Endothelial cell (in vitro differentiated cells): ENCODE measurements at regions not wholly inside any gene's neighbourhood (a gene's known extent, or its start where the extent isn't known, plus 50 kb on each side); places are given as distances from the start of the nearest gene placed in this dataset.

Experiments used
- DNase-seq: peaks from one replicate; pipeline ENCODE4 v3.0.0; 2021; ENCODE audit warnings: low spot score
- H3K27ac Mint-ChIP-seq: one replicate; pipeline ENCODE4 v1.8.0; 2021; ENCODE audit warnings: mixed read lengths, inconsistent platforms; ENCODE audit not compliant: unreplicated experiment
- H3K27me3 Mint-ChIP-seq: one replicate; pipeline ENCODE4 v1.8.0; 2021; ENCODE audit warnings: mild to moderate bottlenecking, moderate library complexity, mixed read lengths, inconsistent platforms; ENCODE audit not compliant: unreplicated experiment
- H3K36me3 Mint-ChIP-seq: one replicate; pipeline ENCODE4 v1.8.0; 2021; ENCODE audit warnings: mild to moderate bottlenecking, low read depth, mixed read lengths, inconsistent platforms; ENCODE audit not compliant: unreplicated experiment
- H3K4me1 Mint-ChIP-seq: one replicate; pipeline ENCODE4 v1.8.0; 2021; ENCODE audit warnings: mild to moderate bottlenecking, mixed read lengths, inconsistent platforms; ENCODE audit not compliant: unreplicated experiment
- H3K4me3 Mint-ChIP-seq: one replicate; pipeline ENCODE4 v1.8.0; 2021; ENCODE audit warnings: mild to moderate bottlenecking, mixed read lengths, inconsistent platforms; ENCODE audit not compliant: unreplicated experiment
- H3K9me3 Mint-ChIP-seq: one replicate; pipeline ENCODE4 v1.8.0; 2021; ENCODE audit warnings: mixed read lengths, inconsistent platforms; ENCODE audit not compliant: unreplicated experiment
- CTCF ChIP-seq: fragments of 200-600 bp; sonication (generic); IDR thresholded peaks from one replicate; pipeline ENCODE4 v1.5.0; 2021; ENCODE audit warnings: antibody characterized with exemption; ENCODE audit not compliant: unreplicated experiment

- no peaks in the 10 kb centered on the region for H3K36me3 Mint-ChIP-seq
- no peak overlapping the region for H3K27ac Mint-ChIP-seq
- H3K4me1 Mint-ChIP-seq = peaks cover 6% of the 10 kb centered on the region
Observed at GRCh38 chr2:133975676-133976428, 278.0 kb upstream of the MGAT5 start.

GRCh38 chr2:133976659-133977058 is 277.2 kb upstream of the MGAT5 start:
- Mint-ChIP-seq H3K9me3 (no peaks in the 10 kb centered on the region), H3K27ac (no peak overlapping the region), H3K4me1 (no peaks in the 10 kb centered on the region), H3K4me3 (no peak overlapping the region), H3K27me3 (peaks cover 9% of the 10 kb centered on the region), H3K36me3 (no peaks in the 10 kb centered on the region)
- TF ChIP-seq CTCF = no peak
- no peak for DNase-seq

More at GRCh38 chr2:133975676-133976428, 278.0 kb upstream of the MGAT5 start:
- Mint-ChIP-seq H3K9me3 (no peaks in the 10 kb centered on the region), H3K4me3 (no peak overlapping the region), H3K27me3 (peaks cover 9% of the 10 kb centered on the region)
- TF ChIP-seq CTCF = no peak
- DNase-seq = no peak

DNA sequence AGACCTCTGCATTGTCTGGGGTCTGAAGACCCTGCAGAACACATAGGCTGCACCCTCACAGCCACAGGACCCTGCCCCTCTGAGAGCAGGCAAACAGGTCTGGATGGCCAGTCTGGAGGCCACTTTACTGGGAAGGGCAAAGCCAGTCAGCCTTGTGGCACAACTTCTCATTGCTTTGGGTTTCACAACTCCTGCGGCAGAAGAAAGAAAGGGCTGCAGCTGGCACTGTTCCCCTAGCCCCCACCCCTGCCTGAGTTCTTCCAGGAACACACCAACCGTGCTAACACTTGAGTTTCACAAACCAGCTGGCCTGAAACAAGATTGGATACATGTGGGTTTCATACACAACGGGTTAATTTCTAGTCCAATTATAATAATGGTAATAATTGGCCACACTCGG is 276.5 kb upstream of the MGAT5 start:
- Mint-ChIP-seq H3K4me3 (no peak overlapping the region), H3K4me1 (no peaks in the 10 kb centered on the region), H3K27me3 (peaks cover 7% of the 10 kb centered on the region), H3K36me3 (no peaks in the 10 kb centered on the region), H3K9me3 (no peaks in the 10 kb centered on the region), H3K27ac (no peak overlapping the region)
- DNase-seq = no peak
- TF ChIP-seq CTCF = no peak

GRCh38 chr2:133982256-133982655 is 271.6 kb upstream of the MGAT5 start:
- H3K36me3 Mint-ChIP-seq = no peaks in the 10 kb centered on the region
- no peak overlapping the region for H3K27ac Mint-ChIP-seq
- no peaks in the 10 kb centered on the region for H3K9me3 Mint-ChIP-seq
- H3K27me3 Mint-ChIP-seq = peaks cover 6% of the 10 kb centered on the region
- DNase-seq = no peak
- no peaks in the 10 kb centered on the region for H3K4me1 Mint-ChIP-seq
- no peak overlapping the region for H3K4me3 Mint-ChIP-seq
- TF ChIP-seq CTCF = no peak

DNA sequence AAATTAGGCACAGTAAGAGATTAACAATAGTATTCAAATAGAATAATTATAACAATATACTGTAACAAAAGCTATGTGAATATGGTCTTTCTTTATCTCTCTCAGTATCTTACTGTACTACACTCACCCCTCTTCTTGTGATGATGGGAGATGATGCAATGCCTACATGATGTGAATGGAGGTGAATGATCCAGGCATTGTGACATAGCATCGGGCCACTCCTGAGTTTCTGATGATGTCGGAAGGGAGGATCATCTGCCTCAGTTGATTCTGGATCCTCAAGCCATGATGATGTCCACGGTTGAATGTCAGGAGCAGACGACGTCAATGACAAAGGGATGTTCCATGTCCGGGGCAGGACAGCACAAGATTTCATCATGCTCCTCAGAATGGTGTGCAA is 268.3 kb upstream of the MGAT5 start:
- Mint-ChIP-seq H3K36me3 (no peaks in the 10 kb centered on the region), H3K9me3 (no peaks in the 10 kb centered on the region), H3K4me1 (no peaks in the 10 kb centered on the region), H3K27ac (no peak overlapping the region), H3K4me3 (no peak overlapping the region), H3K27me3 (peaks cover 8% of the 10 kb centered on the region)
- TF ChIP-seq CTCF = no peak
- no peak for DNase-seq
